H54 (cell line): ENCODE measurements at regions not wholly inside any gene's neighbourhood (a gene's known extent, or its start where the extent isn't known, plus 50 kb on each side); places are given as distances from the start of the nearest gene placed in this dataset.

ENCODE experiments used
- DNase-seq: peaks from one replicate; pipeline ENCODE4 v3.0.0; 2011; ENCODE audit warnings: low spot score, mixed read lengths; ENCODE audit not compliant: insufficient read length
- FAIRE-seq: peaks from 3 replicates; lab custom pipeline; 2011; peaks lifted over from hg19 to GRCh38; lab: Jason Lieb, UNC
- POLR2A ChIP-seq: IDR thresholded peaks from 2 replicates; pipeline ENCODE4 v1.6.1; 2011; ENCODE audit warnings: low read depth, mild to moderate bottlenecking, low read length

GRCh38 chr4:110953191-110953590 lies 330.3 kb upstream of the PITX2 start:
- FAIRE-seq: no peak
- DNase-seq: no peak

GRCh38 chr4:110953898-110954297 lies 331.0 kb upstream of the PITX2 start:
- DNase-seq (no peak), FAIRE-seq (no peak)
- no peak for TF ChIP-seq POLR2A

More at GRCh38 chr4:110953191-110953590, 330.3 kb upstream of the PITX2 start:
- TF ChIP-seq POLR2A: no peak

GRCh38 chr4:110955748-110956147 lies 332.9 kb upstream of the PITX2 start:
- FAIRE-seq (no peak), DNase-seq (no peak)
- no peak for TF ChIP-seq POLR2A

- FAIRE-seq (no peak), DNase-seq (no peak)
- TF ChIP-seq POLR2A: no peak
Observed at GRCh38 chr4:110959041-110959643, 336.3 kb upstream of the PITX2 start.

GRCh38 chr4:110961066-110961465 lies 338.2 kb upstream of the PITX2 start:
- TF ChIP-seq POLR2A: no peak
- no peak for DNase-seq
- FAIRE-seq: no peak

- DNase-seq: no peak
- TF ChIP-seq POLR2A: no peak
- no peak for FAIRE-seq
Observed at GRCh38 chr4:110962616-110963015, 339.7 kb upstream of the PITX2 start.

- FAIRE-seq (no peak), DNase-seq (no peak)
- TF ChIP-seq POLR2A: no peak
Observed at GRCh38 chr4:110963662-110964280, 340.9 kb upstream of the PITX2 start.

- FAIRE-seq: no peak
Observed at GRCh38 chr4:110967936-110968335, 345.1 kb upstream of the PITX2 start.

GRCh38 chr4:110970642-110971041 lies 347.8 kb upstream of the PITX2 start:
- peak; percentile 2 for DNase-seq
- FAIRE-seq: peak; percentile 71
- no peak for TF ChIP-seq POLR2A

More at GRCh38 chr4:110967936-110968335, 345.1 kb upstream of the PITX2 start:
- DNase-seq: no peak
- TF ChIP-seq POLR2A: no peak

GRCh38 chr4:110975338-110975737 lies 352.5 kb upstream of the PITX2 start:
- no peak for FAIRE-seq
- no peak for TF ChIP-seq POLR2A

GRCh38 chr4:110977554-110977953 lies 354.7 kb upstream of the PITX2 start:
- DNase-seq: no peak
- FAIRE-seq: no peak
- TF ChIP-seq POLR2A: no peak

More at GRCh38 chr4:110975338-110975737, 352.5 kb upstream of the PITX2 start:
- no peak for DNase-seq

- FAIRE-seq (no peak), DNase-seq (no peak)
- no peak for TF ChIP-seq POLR2A
Observed at GRCh38 chr4:110978761-110979160, 355.9 kb upstream of the PITX2 start.

GRCh38 chr4:110982486-110982885 lies 359.6 kb upstream of the PITX2 start:
- no peak for TF ChIP-seq POLR2A
- DNase-seq: no peak
- FAIRE-seq: no peak

- no peak for TF ChIP-seq POLR2A
- no peak for FAIRE-seq
- DNase-seq: no peak
Observed at GRCh38 chr4:110988722-110989121, 365.8 kb upstream of the PITX2 start.

- TF ChIP-seq POLR2A: no peak
- FAIRE-seq (no peak), DNase-seq (no peak)
Observed at GRCh38 chr4:110989125-110989524, 366.2 kb upstream of the PITX2 start.
